HG02852 (cell line): ENCODE measurements at regions not wholly inside any gene's neighbourhood (a gene's known extent, or its start where the extent isn't known, plus 50 kb on each side); places are given as distances from the start of the nearest gene placed in this dataset.
"Not testable (repeated sequence)": the region's sequence is repeated elsewhere in the genome, so short reads cannot be mapped to it uniquely, and the experiment has no call there.

ENCODE experiments used
- ATAC-seq: cut with Tn5 transposase; IDR thresholded peaks from one replicate; pipeline ENCODE4 v1.9.1; 2021; ENCODE audit warnings: mild to moderate bottlenecking, moderate library complexity; ENCODE audit not compliant: unreplicated experiment

- no peak for ATAC-seq
Measured at GRCh38 chr2:194870974-194871535, 786.0 kb upstream of the SLC39A10 start.

- ATAC-seq: peak; percentile 69
Measured at GRCh38 chr2:194867328-194867727, 789.7 kb upstream of the SLC39A10 start.

- no peak for ATAC-seq
Measured at GRCh38 chr2:194854941-194855340, 802.1 kb upstream of the SLC39A10 start.

- no peak for ATAC-seq
Measured at GRCh38 chr2:194842871-194843270, 814.2 kb upstream of the SLC39A10 start.

GRCh38 chr2:194834371-194834770, 822.7 kb upstream of the SLC39A10 start:
- not testable (repeated sequence) for ATAC-seq

- no peak for ATAC-seq
Measured at GRCh38 chr2:194826241-194826640, 830.8 kb upstream of the SLC39A10 start.

GRCh38 chr2:194824450-194824849, 832.6 kb upstream of the SLC39A10 start:
- ATAC-seq: no peak

GRCh38 chr2:194822657-194823056, 834.4 kb upstream of the SLC39A10 start:
- ATAC-seq: no peak

- ATAC-seq: no peak
Measured at GRCh38 chr2:194822097-194822496, 834.9 kb upstream of the SLC39A10 start.

GRCh38 chr2:194819367-194819766, 837.7 kb upstream of the SLC39A10 start:
- no peak for ATAC-seq

- no peak for ATAC-seq
Measured at GRCh38 chr2:194815475-194815874, 841.6 kb upstream of the SLC39A10 start.

- ATAC-seq: no peak
Measured at GRCh38 chr2:194802589-194802988, 854.4 kb upstream of the SLC39A10 start.

GRCh38 chr2:194787071-194787470, 870.0 kb upstream of the SLC39A10 start:
- not testable (repeated sequence) for ATAC-seq

- ATAC-seq: not testable (repeated sequence)
Measured at GRCh38 chr2:194771394-194771793, 885.6 kb upstream of the SLC39A10 start.

GRCh38 chr2:194769030-194769429, 888.0 kb upstream of the SLC39A10 start:
- no peak for ATAC-seq

GRCh38 chr2:194765723-194766122, 891.3 kb upstream of the SLC39A10 start:
- no peak for ATAC-seq

- no peak for ATAC-seq
Measured at GRCh38 chr2:194750926-194751325, 906.1 kb upstream of the SLC39A10 start.

- no peak for ATAC-seq
Measured at GRCh38 chr2:194745557-194746146, 911.4 kb upstream of the SLC39A10 start.

- no peak for ATAC-seq
Measured at GRCh38 chr2:194742706-194743105, 914.3 kb upstream of the SLC39A10 start.

GRCh38 chr2:194739217-194739616, 917.8 kb upstream of the SLC39A10 start:
- ATAC-seq: no peak

GRCh38 chr2:194735837-194736542, 921.0 kb upstream of the SLC39A10 start:
- ATAC-seq: no peak

- no peak for ATAC-seq
Measured at GRCh38 chr2:194730266-194730665, 926.8 kb upstream of the SLC39A10 start.
